GM23338 (cell line): ENCODE measurements at regions not wholly inside any gene's neighbourhood (a gene's known extent, or its start where the extent isn't known, plus 50 kb on each side); places are given as distances from the start of the nearest gene placed in this dataset.

Experiments
- ATAC-seq: fragments of 200-7000 bp; cut with Tn5 transposase; 3 replicates; pipeline ENCODE4 v1.9.1; 2020
- DNase-seq: peaks from one replicate; pipeline ENCODE4 v3.0.0-alpha.2; 2015; ENCODE audit warnings: low spot score
- H2AFZ ChIP-seq: fragments of 200-600 bp; sonication (generic); 2 replicates; pipeline ENCODE4 v1.8.0; 2016; ENCODE audit warnings: antibody characterized with exemption, mild to moderate bottlenecking, moderate library complexity
- H3F3A ChIP-seq: fragments of 200-600 bp; sonication (generic); replicated peaks from 2 replicates; pipeline ENCODE4 v1.8.0; 2017; ENCODE audit warnings: antibody characterized with exemption, mixed run types, low read depth
- H3K27ac ChIP-seq: fragments of 200-600 bp; sonication (generic); 2 replicates; pipeline ENCODE4 v1.6.1; 2016; ENCODE audit warnings: low read depth
- H3K27me3 ChIP-seq: fragments of 200-600 bp; sonication (generic); 2 replicates; pipeline ENCODE4 v1.8.0; 2016; ENCODE audit warnings: mild to moderate bottlenecking, mixed run types, moderate library complexity; ENCODE audit not compliant: insufficient read depth
- H3K36me3 ChIP-seq: fragments of 200-600 bp; sonication (generic); 2 replicates; pipeline ENCODE4 v1.8.0; 2016; ENCODE audit warnings: mild to moderate bottlenecking; ENCODE audit not compliant: insufficient read depth
- H3K4me1 ChIP-seq: fragments of 200-600 bp; sonication (generic); 2 replicates; pipeline ENCODE4 v1.8.0; 2016; ENCODE audit warnings: mild to moderate bottlenecking, moderate library complexity; ENCODE audit not compliant: insufficient read depth
- H3K4me2 ChIP-seq: fragments of 200-600 bp; sonication (generic); 2 replicates; pipeline ENCODE4 v1.7.1; 2017; ENCODE audit warnings: mixed run types
- H3K4me3 ChIP-seq: fragments of 200-600 bp; sonication (generic); 2 replicates; pipeline ENCODE4 v1.6.1; 2016; ENCODE audit warnings: mixed run types
- H3K79me2 ChIP-seq: fragments of 200-600 bp; sonication (generic); replicated peaks from 2 replicates; pipeline ENCODE4 v1.8.0; 2017; ENCODE audit warnings: mild to moderate bottlenecking; ENCODE audit not compliant: insufficient read depth
- H3K9me2 ChIP-seq: fragments of 200-600 bp; sonication (generic); 2 replicates; pipeline ENCODE4 v1.8.0; 2017; ENCODE audit not compliant: insufficient read depth
- H4K20me1 ChIP-seq: fragments of 200-600 bp; sonication (generic); replicated peaks from 2 replicates; pipeline ENCODE4 v1.8.0; 2017; ENCODE audit warnings: mild to moderate bottlenecking; ENCODE audit not compliant: insufficient read depth
- H3K27ac Mint-ChIP-seq: 2 replicates; pipeline ENCODE4 v1.8.0; 2020; ENCODE audit warnings: inconsistent platforms, mild to moderate bottlenecking, moderate library complexity, mixed read lengths
- H3K27me3 Mint-ChIP-seq: 3 replicates; pipeline ENCODE4 v1.8.0; 2022; ENCODE audit warnings: low read depth, mild to moderate bottlenecking, moderate library complexity, mixed read lengths, inconsistent platforms; ENCODE audit not compliant: insufficient read depth, poor library complexity
- H3K36me3 Mint-ChIP-seq: 3 replicates; pipeline ENCODE4 v1.8.0; 2021; ENCODE audit warnings: low read depth, mild to moderate bottlenecking, inconsistent platforms, moderate library complexity, mixed read lengths
- H3K4me1 Mint-ChIP-seq: 3 replicates; pipeline ENCODE4 v1.8.0; 2020; ENCODE audit warnings: mild to moderate bottlenecking, inconsistent platforms, mixed read lengths
- H3K4me3 Mint-ChIP-seq: 3 replicates; pipeline ENCODE4 v1.8.0; 2021; ENCODE audit warnings: moderate library complexity, mild to moderate bottlenecking, inconsistent platforms, mixed read lengths
- H3K9me3 Mint-ChIP-seq: 3 replicates; pipeline ENCODE4 v1.8.0; 2020; ENCODE audit warnings: moderate library complexity, mild to moderate bottlenecking, inconsistent platforms, mixed read lengths
- CREB1 ChIP-seq: fragments of 250-450 bp; sonication (Bioruptor Pico); IDR thresholded peaks from 2 replicates; pipeline ENCODE4 v1.5.0; 2020; ENCODE audit warnings: low read depth, mild to moderate bottlenecking, moderate library complexity
- EZH2 ChIP-seq: fragments of 200-600 bp; sonication (generic); IDR thresholded peaks from one replicate; pipeline ENCODE4 v1.8.0; 2017; ENCODE audit warnings: antibody characterized with exemption, mild to moderate bottlenecking, low read depth; ENCODE audit not compliant: unreplicated experiment
- JUNB ChIP-seq: IDR thresholded peaks from one replicate; pipeline ENCODE4 v1.6.1; 2016; ENCODE audit warnings: antibody characterized with exemption; ENCODE audit not compliant: unreplicated experiment
- NANOG ChIP-seq: IDR thresholded peaks from 2 replicates; pipeline ENCODE4 v1.6.1; 2016; ENCODE audit warnings: antibody characterized with exemption, borderline replicate concordance
- POLR2AphosphoS5 ChIP-seq: IDR thresholded peaks from 2 replicates; pipeline ENCODE4 v1.6.1; 2016; ENCODE audit warnings: antibody characterized with exemption, low read depth
- ZNF114 ChIP-seq: fragments of 250-450 bp; sonication (Bioruptor Pico); IDR thresholded peaks from 2 replicates; pipeline ENCODE4 v1.5.0; 2020; ENCODE audit warnings: mild to moderate bottlenecking, moderate library complexity
- ZNF331 ChIP-seq: fragments of 250-450 bp; sonication (Bioruptor Pico); IDR thresholded peaks from 2 replicates; pipeline ENCODE4 v1.5.0; 2020; ENCODE audit warnings: low read depth, mild to moderate bottlenecking, moderate library complexity
- TF ChIP-seq, protein P1 (sequence below): fragments of 250-450 bp; sonication (Bioruptor Pico); IDR thresholded peaks from 2 replicates; pipeline ENCODE4 v1.5.0; 2020; ENCODE audit warnings: mild to moderate bottlenecking, moderate library complexity
- TF ChIP-seq, protein P2 (sequence below), 2 experiments: fragments of 200-600 bp in 1 of 2; sonication (generic) in 1 of 2; conservative IDR thresholded peaks; 2 replicates each; pipeline versions ENCODE4 v1.5.1 to v1.6.1; 2016 to 2017; ENCODE audit warnings: antibody characterized with exemption in 2 of 2, low read depth in 2 of 2, mild to moderate bottlenecking in 2 of 2, moderate library complexity in 1 of 2

DNA sequence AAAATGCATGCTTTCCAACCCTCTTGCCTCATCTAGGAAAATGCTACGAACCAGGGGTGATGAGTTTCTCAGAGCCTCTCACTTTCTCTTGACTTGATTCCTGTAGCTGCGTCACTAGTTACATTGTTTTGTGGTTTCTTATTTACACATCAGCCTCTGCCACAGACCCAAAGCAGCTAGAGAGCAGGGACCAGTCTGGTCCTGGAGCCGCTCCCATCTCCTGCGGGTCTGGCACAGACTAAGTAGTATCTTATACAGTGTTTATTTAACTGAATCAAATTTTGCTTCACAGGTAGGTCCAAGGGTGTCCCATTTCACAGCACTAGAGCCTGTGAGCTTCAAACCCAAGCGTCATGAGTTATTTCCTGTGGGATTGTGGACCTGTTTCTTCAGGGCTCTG, 310.5 kb downstream of the MYCN start:
- no peak overlapping the region for H3K4me3 Mint-ChIP-seq
- no peak for ATAC-seq

More for the DNA sequence above, 310.5 kb downstream of the MYCN start:
- peaks cover 7% of the 10 kb centered on the region for H3K9me3 Mint-ChIP-seq
- Histone ChIP-seq H2AFZ (no peak overlapping the region), H4K20me1 (no peaks in the 10 kb centered on the region), H3K79me2 (no peaks in the 10 kb centered on the region), H3K27ac (no peak overlapping the region), H3K9me2 (0 out of 2 replicates have a peak, but pooled peaks cover 8% of the 10 kb centered on the region), H3K36me3 (no peaks in the 10 kb centered on the region; the same call in 1 of the 2 replicates), H3K4me2 (no peak overlapping the region), H3K27me3 (no peaks in the 10 kb centered on the region), H3F3A (no peaks in the 10 kb centered on the region), H3K4me3 (no peak overlapping the region), H3K4me1 (peaks cover 18% of the 10 kb centered on the region)
- no peak for DNase-seq
- no peak overlapping the region for H3K27ac Mint-ChIP-seq
- H3K36me3 Mint-ChIP-seq = peaks cover 8% of the 10 kb centered on the region; the same call in 2 of the 3 replicates
- TF ChIP-seq JUNB = no peak
- no peak for TF ChIP-seq CREB1
- TF ChIP-seq ZNF331 (CRISPR knock-in tag) = no peak
- TF ChIP-seq, protein P1, sequence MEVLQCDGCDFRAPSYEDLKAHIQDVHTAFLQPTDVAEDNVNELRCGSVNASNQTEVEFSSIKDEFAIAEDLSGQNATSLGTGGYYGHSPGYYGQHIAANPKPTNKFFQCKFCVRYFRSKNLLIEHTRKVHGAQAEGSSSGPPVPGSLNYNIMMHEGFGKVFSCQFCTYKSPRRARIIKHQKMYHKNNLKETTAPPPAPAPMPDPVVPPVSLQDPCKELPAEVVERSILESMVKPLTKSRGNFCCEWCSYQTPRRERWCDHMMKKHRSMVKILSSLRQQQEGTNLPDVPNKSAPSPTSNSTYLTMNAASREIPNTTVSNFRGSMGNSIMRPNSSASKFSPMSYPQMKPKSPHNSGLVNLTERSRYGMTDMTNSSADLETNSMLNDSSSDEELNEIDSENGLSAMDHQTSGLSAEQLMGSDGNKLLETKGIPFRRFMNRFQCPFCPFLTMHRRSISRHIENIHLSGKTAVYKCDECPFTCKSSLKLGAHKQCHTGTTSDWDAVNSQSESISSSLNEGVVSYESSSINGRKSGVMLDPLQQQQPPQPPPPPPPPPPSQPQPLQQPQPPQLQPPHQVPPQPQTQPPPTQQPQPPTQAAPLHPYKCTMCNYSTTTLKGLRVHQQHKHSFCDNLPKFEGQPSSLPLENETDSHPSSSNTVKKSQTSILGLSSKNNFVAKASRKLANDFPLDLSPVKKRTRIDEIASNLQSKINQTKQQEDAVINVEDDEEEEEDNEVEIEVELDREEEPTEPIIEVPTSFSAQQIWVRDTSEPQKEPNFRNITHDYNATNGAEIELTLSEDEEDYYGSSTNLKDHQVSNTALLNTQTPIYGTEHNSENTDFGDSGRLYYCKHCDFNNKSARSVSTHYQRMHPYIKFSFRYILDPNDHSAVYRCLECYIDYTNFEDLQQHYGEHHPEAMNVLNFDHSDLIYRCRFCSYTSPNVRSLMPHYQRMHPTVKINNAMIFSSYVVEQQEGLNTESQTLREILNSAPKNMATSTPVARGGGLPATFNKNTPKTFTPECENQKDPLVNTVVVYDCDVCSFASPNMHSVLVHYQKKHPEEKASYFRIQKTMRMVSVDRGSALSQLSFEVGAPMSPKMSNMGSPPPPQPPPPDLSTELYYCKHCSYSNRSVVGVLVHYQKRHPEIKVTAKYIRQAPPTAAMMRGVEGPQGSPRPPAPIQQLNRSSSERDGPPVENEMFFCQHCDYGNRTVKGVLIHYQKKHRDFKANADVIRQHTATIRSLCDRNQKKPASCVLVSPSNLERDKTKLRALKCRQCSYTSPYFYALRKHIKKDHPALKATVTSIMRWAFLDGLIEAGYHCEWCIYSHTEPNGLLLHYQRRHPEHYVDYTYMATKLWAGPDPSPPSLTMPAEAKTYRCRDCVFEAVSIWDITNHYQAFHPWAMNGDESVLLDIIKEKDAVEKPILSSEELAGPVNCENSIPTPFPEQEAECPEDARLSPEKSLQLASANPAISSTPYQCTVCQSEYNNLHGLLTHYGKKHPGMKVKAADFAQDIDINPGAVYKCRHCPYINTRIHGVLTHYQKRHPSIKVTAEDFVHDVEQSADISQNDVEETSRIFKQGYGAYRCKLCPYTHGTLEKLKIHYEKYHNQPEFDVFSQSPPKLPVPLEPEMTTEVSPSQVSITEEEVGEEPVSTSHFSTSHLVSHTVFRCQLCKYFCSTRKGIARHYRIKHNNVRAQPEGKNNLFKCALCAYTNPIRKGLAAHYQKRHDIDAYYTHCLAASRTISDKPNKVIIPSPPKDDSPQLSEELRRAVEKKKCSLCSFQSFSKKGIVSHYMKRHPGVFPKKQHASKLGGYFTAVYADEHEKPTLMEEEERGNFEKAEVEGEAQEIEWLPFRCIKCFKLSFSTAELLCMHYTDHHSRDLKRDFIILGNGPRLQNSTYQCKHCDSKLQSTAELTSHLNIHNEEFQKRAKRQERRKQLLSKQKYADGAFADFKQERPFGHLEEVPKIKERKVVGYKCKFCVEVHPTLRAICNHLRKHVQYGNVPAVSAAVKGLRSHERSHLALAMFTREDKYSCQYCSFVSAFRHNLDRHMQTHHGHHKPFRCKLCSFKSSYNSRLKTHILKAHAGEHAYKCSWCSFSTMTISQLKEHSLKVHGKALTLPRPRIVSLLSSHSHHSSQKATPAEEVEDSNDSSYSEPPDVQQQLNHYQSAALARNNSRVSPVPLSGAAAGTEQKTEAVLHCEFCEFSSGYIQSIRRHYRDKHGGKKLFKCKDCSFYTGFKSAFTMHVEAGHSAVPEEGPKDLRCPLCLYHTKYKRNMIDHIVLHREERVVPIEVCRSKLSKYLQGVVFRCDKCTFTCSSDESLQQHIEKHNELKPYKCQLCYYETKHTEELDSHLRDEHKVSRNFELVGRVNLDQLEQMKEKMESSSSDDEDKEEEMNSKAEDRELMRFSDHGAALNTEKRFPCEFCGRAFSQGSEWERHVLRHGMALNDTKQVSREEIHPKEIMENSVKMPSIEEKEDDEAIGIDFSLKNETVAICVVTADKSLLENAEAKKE (CRISPR knock-in tag) = no peak
- TF ChIP-seq POLR2AphosphoS5 = no peak
- TF ChIP-seq ZNF114 (CRISPR knock-in tag) = no peak
- TF ChIP-seq EZH2 = no peak
- TF ChIP-seq, protein P2, sequence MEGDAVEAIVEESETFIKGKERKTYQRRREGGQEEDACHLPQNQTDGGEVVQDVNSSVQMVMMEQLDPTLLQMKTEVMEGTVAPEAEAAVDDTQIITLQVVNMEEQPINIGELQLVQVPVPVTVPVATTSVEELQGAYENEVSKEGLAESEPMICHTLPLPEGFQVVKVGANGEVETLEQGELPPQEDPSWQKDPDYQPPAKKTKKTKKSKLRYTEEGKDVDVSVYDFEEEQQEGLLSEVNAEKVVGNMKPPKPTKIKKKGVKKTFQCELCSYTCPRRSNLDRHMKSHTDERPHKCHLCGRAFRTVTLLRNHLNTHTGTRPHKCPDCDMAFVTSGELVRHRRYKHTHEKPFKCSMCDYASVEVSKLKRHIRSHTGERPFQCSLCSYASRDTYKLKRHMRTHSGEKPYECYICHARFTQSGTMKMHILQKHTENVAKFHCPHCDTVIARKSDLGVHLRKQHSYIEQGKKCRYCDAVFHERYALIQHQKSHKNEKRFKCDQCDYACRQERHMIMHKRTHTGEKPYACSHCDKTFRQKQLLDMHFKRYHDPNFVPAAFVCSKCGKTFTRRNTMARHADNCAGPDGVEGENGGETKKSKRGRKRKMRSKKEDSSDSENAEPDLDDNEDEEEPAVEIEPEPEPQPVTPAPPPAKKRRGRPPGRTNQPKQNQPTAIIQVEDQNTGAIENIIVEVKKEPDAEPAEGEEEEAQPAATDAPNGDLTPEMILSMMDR (conservative IDR thresholded peaks at IDR 0.05; ENCODE audit: low read depth in 2 of 2) = no peak
- no peak for TF ChIP-seq NANOG
- peaks cover 20% of the 10 kb centered on the region for H3K4me1 Mint-ChIP-seq
- H3K27me3 Mint-ChIP-seq = peaks cover 3% of the 10 kb centered on the region
